SK-N-MC (cell line): ENCODE measurements at regions not wholly inside any gene's neighbourhood (a gene's known extent, or its start where the extent isn't known, plus 50 kb on each side); places are given as distances from the start of the nearest gene placed in this dataset.

ENCODE experiments used
- EZH2 ChIP-seq: fragments of 200-600 bp; sonication (generic); IDR thresholded peaks from one replicate; pipeline ENCODE4 v1.6.1; 2017; ENCODE audit warnings: antibody characterized with exemption
- POLR2AphosphoS5 ChIP-seq: IDR thresholded peaks from 2 replicates; pipeline ENCODE4 v1.6.1; 2012; ENCODE audit warnings: mild to moderate bottlenecking, low read depth, low read length, borderline replicate concordance

DNA sequence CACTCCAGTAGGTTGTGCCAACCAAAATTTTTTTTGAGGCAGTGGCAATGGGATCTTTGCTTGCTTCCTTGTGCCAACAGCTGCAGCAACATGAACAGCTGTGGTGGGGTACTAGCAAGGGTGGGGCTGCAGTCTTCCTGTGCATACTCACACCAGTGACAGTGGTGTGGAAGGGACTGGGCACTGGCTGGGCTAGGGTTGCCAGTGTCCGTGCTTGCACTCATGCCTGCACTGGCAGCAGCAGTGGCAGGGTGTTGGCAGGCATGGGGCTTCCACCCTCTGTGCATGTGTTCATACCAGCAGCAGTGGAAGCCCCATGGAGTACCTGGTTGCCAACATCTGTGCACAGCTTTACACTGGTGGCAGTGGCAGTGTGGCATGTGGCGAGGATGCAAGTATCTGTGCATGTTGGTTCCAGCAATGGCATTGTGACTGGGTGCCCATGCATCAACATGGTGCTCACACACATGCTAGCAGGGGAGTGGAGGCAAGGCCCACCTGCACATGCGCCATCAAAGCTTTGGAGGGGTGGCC lies 1312.6 kb downstream of the PCDH18 start:
- TF ChIP-seq POLR2AphosphoS5, result no peak
- no peak for TF ChIP-seq EZH2
